ENCODE measurements at regions not wholly inside any gene's neighbourhood (a gene's known extent, or its start where the extent isn't known, plus 50 kb on each side); places are given as distances from the start of the nearest gene placed in this dataset.
"Not testable (repeated sequence)": the region's sequence is repeated elsewhere in the genome, so short reads cannot be mapped to it uniquely, and the experiment has no call there.

DNA sequence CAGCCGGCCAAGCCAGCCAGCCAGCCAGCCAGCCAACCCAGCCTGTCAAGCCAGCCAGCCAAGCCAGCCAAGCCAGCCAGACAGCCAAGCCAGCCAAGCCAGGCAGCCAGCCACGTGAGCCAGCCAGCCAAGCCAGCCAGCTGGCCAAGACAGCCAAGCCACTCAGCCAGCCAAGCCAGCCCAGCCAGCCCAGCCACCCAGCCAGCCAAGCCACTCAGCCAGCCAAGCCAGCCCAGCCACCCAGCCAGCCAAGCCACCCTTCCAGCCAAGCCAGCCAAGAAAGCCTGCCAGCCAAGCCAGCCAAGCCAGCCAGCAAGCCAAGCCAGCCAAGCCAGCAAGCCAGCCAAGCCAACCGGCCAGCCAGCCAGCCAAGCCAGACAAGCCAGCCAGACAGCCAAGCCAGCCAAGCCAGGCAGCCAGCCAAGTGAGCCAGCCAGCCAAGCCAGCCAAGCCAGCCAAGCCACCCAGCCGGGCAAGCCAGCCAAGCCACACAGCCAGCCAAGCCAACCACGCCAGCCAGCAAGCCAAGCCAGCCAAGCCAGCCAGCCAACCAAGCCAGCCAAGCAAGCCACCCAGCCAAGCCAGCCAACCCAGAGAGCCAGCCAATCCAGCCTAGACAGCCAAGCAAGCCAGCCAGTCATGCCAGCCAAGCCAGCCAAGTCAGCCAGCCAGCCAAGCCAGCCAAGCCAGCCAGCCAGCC, 199.5 kb downstream of the GOLGA6L6 start:
- TF ChIP-seq, protein P1, sequence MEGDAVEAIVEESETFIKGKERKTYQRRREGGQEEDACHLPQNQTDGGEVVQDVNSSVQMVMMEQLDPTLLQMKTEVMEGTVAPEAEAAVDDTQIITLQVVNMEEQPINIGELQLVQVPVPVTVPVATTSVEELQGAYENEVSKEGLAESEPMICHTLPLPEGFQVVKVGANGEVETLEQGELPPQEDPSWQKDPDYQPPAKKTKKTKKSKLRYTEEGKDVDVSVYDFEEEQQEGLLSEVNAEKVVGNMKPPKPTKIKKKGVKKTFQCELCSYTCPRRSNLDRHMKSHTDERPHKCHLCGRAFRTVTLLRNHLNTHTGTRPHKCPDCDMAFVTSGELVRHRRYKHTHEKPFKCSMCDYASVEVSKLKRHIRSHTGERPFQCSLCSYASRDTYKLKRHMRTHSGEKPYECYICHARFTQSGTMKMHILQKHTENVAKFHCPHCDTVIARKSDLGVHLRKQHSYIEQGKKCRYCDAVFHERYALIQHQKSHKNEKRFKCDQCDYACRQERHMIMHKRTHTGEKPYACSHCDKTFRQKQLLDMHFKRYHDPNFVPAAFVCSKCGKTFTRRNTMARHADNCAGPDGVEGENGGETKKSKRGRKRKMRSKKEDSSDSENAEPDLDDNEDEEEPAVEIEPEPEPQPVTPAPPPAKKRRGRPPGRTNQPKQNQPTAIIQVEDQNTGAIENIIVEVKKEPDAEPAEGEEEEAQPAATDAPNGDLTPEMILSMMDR (IDR thresholded peaks at IDR 0.05; ENCODE audit: insufficient read depth, low read depth, low read length) = no peak
- H3K27me3 ChIP-seq (ENCODE audit: control insufficient read depth, insufficient read depth, low read length) = no peaks in the 10 kb centered on the region
- H3K4me3 ChIP-seq (ENCODE audit: low read depth, low read length) = no peak overlapping the region
- no peaks in the 10 kb centered on the region for H3K36me3 ChIP-seq (ENCODE audit: control insufficient read depth, insufficient read depth, low read length)
- CTCF ChIA-PET = interaction anchor here (0.7 kb wide), 1 partner anchor 326 kb away, joined by 5 read pairs; no protein-coding TSS in a partner anchor
- POLR2A ChIA-PET = no interaction called here
- DNase-seq (ENCODE audit: low read depth) = no peak

DNA sequence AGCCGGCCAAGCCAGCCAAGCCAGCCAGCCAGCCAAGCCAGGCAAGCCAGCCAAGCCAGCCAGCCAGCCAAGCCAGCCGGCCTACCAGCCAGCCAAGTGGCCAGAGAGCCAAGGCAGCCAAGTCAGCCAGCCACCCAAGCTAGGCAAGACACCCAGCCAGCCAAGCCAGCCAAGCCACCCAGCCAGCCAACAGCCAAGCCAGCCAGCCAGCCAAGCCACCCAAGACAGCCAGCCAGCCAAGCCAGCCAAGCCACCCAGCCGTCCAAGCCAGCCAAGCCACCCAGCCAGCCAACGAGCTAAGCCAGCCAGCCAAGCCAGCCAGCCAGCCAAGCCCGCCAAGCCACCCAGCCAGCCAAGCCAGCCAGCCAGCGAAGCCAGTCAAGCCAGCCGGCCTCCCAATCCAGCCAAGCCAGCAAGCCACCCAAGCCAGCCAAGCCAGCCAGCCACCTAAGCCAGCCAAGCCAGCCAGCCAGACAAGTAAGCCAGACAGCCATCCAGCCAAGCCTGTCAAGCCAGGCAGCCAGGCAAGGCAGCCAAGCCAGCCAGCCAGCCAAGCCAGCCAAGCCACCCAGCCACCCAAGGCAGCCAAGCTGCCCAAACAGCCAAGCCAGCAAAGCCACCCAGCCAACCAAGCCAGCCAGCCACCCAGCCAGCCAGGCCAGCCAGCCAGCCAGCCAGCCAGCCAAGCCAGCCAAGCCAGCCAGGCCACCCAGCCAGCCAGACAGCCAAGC, 200.5 kb downstream of the GOLGA6L6 start:
- Histone ChIP-seq H3K36me3 (ENCODE audit: control insufficient read depth, insufficient read depth, low read length) (no peaks in the 10 kb centered on the region), H3K27me3 (ENCODE audit: control insufficient read depth, insufficient read depth, low read length) (no peaks in the 10 kb centered on the region), H3K4me3 (ENCODE audit: low read depth, low read length) (no peak overlapping the region)
- POLR2A ChIA-PET = no interaction called here
- DNase-seq (ENCODE audit: low read depth) = no peak
- TF ChIP-seq, protein P1 (IDR thresholded peaks at IDR 0.05; ENCODE audit: insufficient read depth, low read depth, low read length) = no peak
- CTCF ChIA-PET = interaction anchor here (0.7 kb wide), 1 partner anchor 327 kb away, joined by 5 read pairs; no protein-coding TSS in a partner anchor

DNA sequence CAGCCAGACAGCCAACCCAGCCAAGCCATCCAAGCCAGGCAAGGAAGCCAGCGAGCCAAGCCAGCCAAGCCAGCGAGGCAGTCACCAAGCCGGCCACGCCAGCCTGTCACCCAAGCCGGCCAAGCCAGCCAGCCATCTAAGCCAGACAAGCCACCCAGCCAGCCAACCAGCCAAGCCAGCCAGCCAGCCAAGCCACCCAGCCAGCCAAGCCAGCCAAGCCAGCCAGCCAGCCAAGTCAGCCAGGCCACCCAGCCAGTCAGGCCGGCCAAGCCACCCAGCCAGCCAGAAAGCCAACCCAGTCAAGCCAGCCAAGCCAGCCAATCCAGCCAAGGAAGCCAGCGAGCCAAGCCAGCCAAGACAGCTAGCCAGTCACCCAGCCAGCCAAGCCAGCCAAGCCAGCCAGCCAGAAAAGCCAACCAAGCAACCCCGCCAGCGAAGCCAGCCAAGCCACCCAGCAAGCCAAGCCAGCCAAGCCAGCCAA, 201.2 kb downstream of the GOLGA6L6 start:
- ChIA-PET CTCF (no interaction called here), POLR2A (no interaction called here)
- H3K36me3 ChIP-seq (ENCODE audit: control insufficient read depth, insufficient read depth, low read length) = no peaks in the 10 kb centered on the region
- DNase-seq (ENCODE audit: low read depth) = no peak
- H3K4me3 ChIP-seq (ENCODE audit: low read depth, low read length) = no peak overlapping the region
- TF ChIP-seq, protein P1 (IDR thresholded peaks at IDR 0.05; ENCODE audit: insufficient read depth, low read depth, low read length) = no peak
- no peaks in the 10 kb centered on the region for H3K27me3 ChIP-seq (ENCODE audit: control insufficient read depth, insufficient read depth, low read length)

DNA sequence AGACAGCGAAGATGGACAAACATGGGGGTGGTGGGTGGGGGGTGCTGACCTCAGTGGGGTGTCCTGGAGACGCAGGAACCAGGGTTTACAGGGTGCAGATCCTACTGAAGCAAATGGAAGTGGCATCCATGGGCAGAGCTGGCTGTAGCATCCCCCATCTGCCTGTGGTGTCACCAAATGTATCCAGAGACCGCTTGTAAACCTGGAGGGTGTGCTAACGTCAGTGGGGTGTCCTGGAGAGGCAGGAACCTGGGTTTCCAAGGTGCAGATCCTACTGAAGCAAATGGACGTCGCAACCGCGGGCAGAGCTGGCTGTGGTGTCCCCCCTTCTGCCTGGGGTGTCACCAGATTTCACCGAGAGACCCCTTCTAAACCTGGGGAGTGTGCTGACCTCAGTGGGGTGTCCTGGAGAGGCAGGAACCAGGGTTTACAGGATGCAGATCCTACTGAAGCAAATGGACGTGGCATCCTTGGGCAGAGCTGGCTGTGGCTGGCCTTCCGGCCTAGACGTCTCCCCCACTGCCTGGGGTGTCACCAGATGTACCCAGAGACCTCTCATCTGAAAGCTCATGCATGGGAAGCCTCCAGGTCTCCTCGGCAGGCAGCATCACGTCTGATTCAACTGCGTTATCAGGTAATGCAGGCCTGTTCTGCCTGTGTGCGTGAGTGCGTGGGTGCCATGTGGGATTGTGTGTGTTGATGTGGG, 202.4 kb downstream of the GOLGA6L6 start:
- POLR2A ChIA-PET; H3K4me3 ChIP-seq (ENCODE audit: low read depth, low read length); H3K27me3 ChIP-seq (ENCODE audit: control insufficient read depth, insufficient read depth, low read length); H3K36me3 ChIP-seq (ENCODE audit: control insufficient read depth, insufficient read depth, low read length); DNase-seq (ENCODE audit: low read depth); CTCF ChIA-PET: not testable (repeated sequence)

DNA sequence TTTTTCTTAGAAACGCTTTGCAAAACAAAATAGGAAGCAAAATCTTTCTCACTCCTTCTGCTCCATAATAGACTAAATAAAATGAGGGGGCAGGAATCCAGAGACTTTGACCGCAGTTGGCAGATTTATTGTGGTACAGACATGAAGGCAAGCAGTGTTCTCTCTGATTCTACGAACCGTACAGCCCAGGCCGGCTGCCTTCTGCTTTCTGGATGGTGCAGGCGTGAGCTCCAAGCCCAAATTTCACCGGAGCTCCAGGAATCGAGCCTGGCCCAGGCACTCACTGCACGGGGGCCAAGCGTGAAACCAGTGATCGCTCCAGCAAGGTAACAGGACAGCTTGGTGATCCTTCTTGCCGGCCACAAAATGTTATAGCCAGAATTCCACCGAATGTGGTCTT, 202.9 kb downstream of the GOLGA6L6 start:
- DNase-seq (ENCODE audit: low read depth); CTCF ChIA-PET; H3K27me3 ChIP-seq (ENCODE audit: control insufficient read depth, insufficient read depth, low read length); H3K36me3 ChIP-seq (ENCODE audit: control insufficient read depth, insufficient read depth, low read length); H3K4me3 ChIP-seq (ENCODE audit: low read depth, low read length); POLR2A ChIA-PET: not testable (repeated sequence)

- CTCF ChIA-PET; DNase-seq (ENCODE audit: low read depth); POLR2A ChIA-PET; H3K36me3 ChIP-seq (ENCODE audit: control insufficient read depth, insufficient read depth, low read length); H3K4me3 ChIP-seq (ENCODE audit: low read depth, low read length); H3K27me3 ChIP-seq (ENCODE audit: control insufficient read depth, insufficient read depth, low read length): not testable (repeated sequence)
These were observed 204.4 kb downstream of the GOLGA6L6 start for GRCh38 chr15:20337238-20337637.

DNA sequence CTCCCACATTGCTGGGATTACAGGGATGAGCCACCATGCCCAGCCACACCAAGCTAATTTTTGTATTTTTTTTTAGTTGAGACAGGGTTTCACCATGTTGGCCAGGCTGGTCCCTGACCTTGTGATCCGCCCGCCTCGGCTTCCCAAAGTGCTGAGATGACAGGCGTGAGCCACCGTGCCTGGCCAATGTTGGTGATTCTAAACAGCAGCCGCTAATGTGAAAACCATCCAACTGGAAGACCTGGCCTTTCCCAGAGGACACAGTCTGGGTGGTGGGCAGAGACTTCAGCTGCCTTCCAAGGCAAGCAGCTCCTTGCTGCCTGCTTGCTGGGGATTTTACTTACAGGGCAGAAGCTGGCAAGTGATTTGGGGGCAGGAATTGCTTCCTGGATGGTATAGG, 207.1 kb downstream of the GOLGA6L6 start:
- H3K27me3 ChIP-seq (ENCODE audit: control insufficient read depth, insufficient read depth, low read length); H3K4me3 ChIP-seq (ENCODE audit: low read depth, low read length); H3K36me3 ChIP-seq (ENCODE audit: control insufficient read depth, insufficient read depth, low read length); POLR2A ChIA-PET; CTCF ChIA-PET; DNase-seq (ENCODE audit: low read depth): not testable (repeated sequence)

- H3K36me3 ChIP-seq (ENCODE audit: control insufficient read depth, insufficient read depth, low read length); CTCF ChIA-PET; POLR2A ChIA-PET; H3K4me3 ChIP-seq (ENCODE audit: low read depth, low read length); H3K27me3 ChIP-seq (ENCODE audit: control insufficient read depth, insufficient read depth, low read length); DNase-seq (ENCODE audit: low read depth): not testable (repeated sequence)
These were observed 215.8 kb downstream of the GOLGA6L6 start for GRCh38 chr15:20325751-20326150.

DNA sequence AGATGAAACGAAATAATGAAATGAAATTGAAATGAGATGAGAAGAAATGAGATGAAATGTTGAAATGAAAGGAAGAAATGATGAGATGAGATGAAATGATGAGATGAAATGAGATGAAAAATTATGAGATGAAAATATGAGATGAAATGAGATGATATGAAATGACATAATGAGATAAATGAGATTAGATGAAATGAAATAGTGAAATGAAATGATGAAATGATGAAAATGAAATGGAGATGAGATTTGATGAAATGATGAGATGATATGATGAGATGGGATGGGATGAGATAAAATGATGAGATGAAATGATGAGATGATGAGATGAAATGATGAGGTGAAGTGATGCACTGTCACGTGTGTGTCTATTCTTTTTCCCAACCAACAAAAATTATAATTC, 224.5 kb downstream of the GOLGA6L6 start:
- H3K36me3 ChIP-seq (ENCODE audit: control insufficient read depth, insufficient read depth, low read length); H3K27me3 ChIP-seq (ENCODE audit: control insufficient read depth, insufficient read depth, low read length); H3K4me3 ChIP-seq (ENCODE audit: low read depth, low read length); POLR2A ChIA-PET; CTCF ChIA-PET; DNase-seq (ENCODE audit: low read depth): not testable (repeated sequence)

All from BJ (cell line).